Loucy (cell line): ENCODE measurements at regions not wholly inside any gene's neighbourhood (a gene's known extent, or its start where the extent isn't known, plus 50 kb on each side); places are given as distances from the start of the nearest gene placed in this dataset.

Experiments
- H2AFZ ChIP-seq: fragments of 200-600 bp; sonication (generic); 2 replicates; pipeline ENCODE4 v1.6.0; 2016; ENCODE audit warnings: antibody characterized with exemption, mild to moderate bottlenecking, low read length, moderate library complexity
- H3F3A ChIP-seq: fragments of 200-600 bp; 2 replicates; pipeline ENCODE4 v1.6.0; 2016; ENCODE audit warnings: antibody characterized with exemption, low read depth, mild to moderate bottlenecking
- H3K27me3 ChIP-seq: fragments of 200-600 bp; sonication (generic); 2 replicates; pipeline ENCODE4 v1.6.1; 2014; ENCODE audit warnings: low read length, mild to moderate bottlenecking; ENCODE audit not compliant: insufficient read depth, poor library complexity, severe bottlenecking
- H3K36me3 ChIP-seq: fragments of 200-600 bp; sonication (generic); 2 replicates; pipeline ENCODE4 v1.6.1; 2016; ENCODE audit warnings: low read length; ENCODE audit not compliant: insufficient read depth
- H3K4me1 ChIP-seq: fragments of 200-600 bp; sonication (generic); 2 replicates; pipeline ENCODE4 v1.5.1; 2014; ENCODE audit warnings: low read length, mild to moderate bottlenecking; ENCODE audit not compliant: insufficient read depth, poor library complexity, severe bottlenecking
- H3K4me2 ChIP-seq: fragments of 200-600 bp; sonication (generic); 2 replicates; pipeline ENCODE4 v1.6.0; 2014; ENCODE audit warnings: antibody characterized with exemption, low read length, low read depth, mild to moderate bottlenecking; ENCODE audit not compliant: poor library complexity, severe bottlenecking
- H3K4me3 ChIP-seq: fragments of 200-600 bp; sonication (generic); 2 replicates; pipeline ENCODE4 v1.5.1; 2014; ENCODE audit warnings: low read length, mild to moderate bottlenecking, mixed read lengths; ENCODE audit not compliant: poor library complexity, severe bottlenecking
- H3K79me2 ChIP-seq: fragments of 200-600 bp; sonication (generic); 2 replicates; pipeline ENCODE4 v1.6.1; 2014; ENCODE audit warnings: low read length; ENCODE audit not compliant: insufficient read depth
- H3K9ac ChIP-seq: fragments of 200-600 bp; sonication (generic); 2 replicates; pipeline ENCODE4 v1.6.0; 2014; ENCODE audit warnings: mild to moderate bottlenecking, low read depth, low read length, moderate library complexity; ENCODE audit not compliant: poor library complexity, severe bottlenecking
- H3K9me2 ChIP-seq: fragments of 200-600 bp; sonication (generic); replicated peaks from 2 replicates; pipeline ENCODE4 v1.6.1; 2016; ENCODE audit warnings: low read depth, low read length, mixed read lengths
- H3K9me3 ChIP-seq: fragments of 200-600 bp; sonication (generic); 2 replicates; pipeline ENCODE4 v1.6.1; 2014; ENCODE audit warnings: mild to moderate bottlenecking, antibody characterized with exemption, low read length, low read depth; ENCODE audit not compliant: insufficient read depth
- H4K20me1 ChIP-seq: fragments of 200-600 bp; sonication (generic); 2 replicates; pipeline ENCODE4 v1.6.0; 2014; ENCODE audit warnings: antibody characterized with exemption, low read length, mild to moderate bottlenecking; ENCODE audit not compliant: insufficient read depth, poor library complexity, severe bottlenecking
- CTCF ChIP-seq: fragments of 200-600 bp; sonication (generic); conservative IDR thresholded peaks from 2 replicates; pipeline ENCODE4 v1.5.1; 2014; ENCODE audit warnings: mild to moderate bottlenecking, antibody characterized with exemption, low read length
- EZH2phosphoT487 ChIP-seq: fragments of 200-600 bp; IDR thresholded peaks from 2 replicates; pipeline ENCODE4 v1.6.1; 2018; ENCODE audit warnings: antibody characterized with exemption, mild to moderate bottlenecking, moderate library complexity, borderline replicate concordance

DNA sequence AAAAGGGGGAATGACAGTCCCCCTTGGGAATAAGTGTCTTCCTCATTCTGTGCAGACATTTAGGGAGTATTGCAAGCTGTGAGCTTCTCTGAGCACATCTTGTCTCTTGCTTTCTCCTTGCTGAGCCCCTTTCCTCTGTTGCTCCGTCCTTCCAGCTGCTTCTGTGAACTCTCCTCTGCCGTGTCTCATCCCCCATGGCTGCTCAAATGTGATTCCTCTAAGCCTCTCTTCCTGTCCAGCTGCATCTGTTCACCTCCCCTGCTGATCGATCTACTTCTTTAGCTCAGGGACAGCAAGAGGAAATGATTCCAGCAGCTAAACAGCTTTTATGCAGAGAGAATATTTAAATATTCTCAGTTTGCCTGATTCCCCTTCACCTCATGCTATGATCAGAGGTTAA is 328.0 kb upstream of the DNAJC19 start:
- Histone ChIP-seq H3K9me3 (no peaks in the 10 kb centered on the region), H3K4me1 (no peaks in the 10 kb centered on the region), H3K36me3 (no peaks in the 10 kb centered on the region), H3K4me3 (no peak overlapping the region), H3K27me3 (no peaks in the 10 kb centered on the region), H3F3A (no peaks in the 10 kb centered on the region), H4K20me1 (no peaks in the 10 kb centered on the region), H3K9me2 (no peaks in the 10 kb centered on the region), H3K9ac (no peak overlapping the region), H2AFZ (no peak overlapping the region), H3K79me2 (no peaks in the 10 kb centered on the region), H3K4me2 (no peak overlapping the region)
- TF ChIP-seq EZH2phosphoT487 (no peak), CTCF (no peak)

DNA sequence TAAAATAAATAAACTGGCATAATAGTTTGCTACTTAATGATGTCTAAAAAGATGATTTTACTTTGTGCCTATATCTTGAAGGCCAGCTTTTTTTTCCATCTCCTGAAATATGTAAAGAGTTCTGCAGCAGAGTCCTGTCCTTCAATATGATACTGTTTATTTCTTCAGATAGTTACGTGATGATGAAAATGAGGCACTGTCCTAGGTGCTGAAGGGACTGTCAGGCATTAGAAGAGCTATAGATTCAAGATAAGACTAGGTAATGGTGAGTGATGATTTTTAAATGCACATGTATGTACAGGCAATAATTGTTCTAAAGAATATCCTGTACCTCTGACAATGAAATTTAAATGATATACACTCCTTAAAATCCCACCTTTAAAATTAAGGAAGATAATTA is 326.9 kb upstream of the DNAJC19 start:
- Histone ChIP-seq H3K9me3 (no peaks in the 10 kb centered on the region), H3K36me3 (no peaks in the 10 kb centered on the region), H3K9ac (no peak overlapping the region), H2AFZ (no peak overlapping the region), H3F3A (no peaks in the 10 kb centered on the region), H3K4me1 (no peaks in the 10 kb centered on the region), H3K27me3 (no peaks in the 10 kb centered on the region), H3K9me2 (no peaks in the 10 kb centered on the region), H3K4me2 (no peak overlapping the region), H3K4me3 (no peak overlapping the region), H4K20me1 (no peaks in the 10 kb centered on the region), H3K79me2 (no peaks in the 10 kb centered on the region)
- no peak for TF ChIP-seq CTCF
- no peak for TF ChIP-seq EZH2phosphoT487

GRCh38 chr3:181313335-181313734 is 323.8 kb upstream of the DNAJC19 start:
- Histone ChIP-seq H3K79me2 (no peaks in the 10 kb centered on the region), H4K20me1 (no peaks in the 10 kb centered on the region), H3K4me2 (no peak overlapping the region), H3K9me3 (no peaks in the 10 kb centered on the region), H3K4me1 (no peaks in the 10 kb centered on the region), H3K9me2 (no peaks in the 10 kb centered on the region), H3F3A (no peaks in the 10 kb centered on the region), H3K9ac (no peak overlapping the region), H2AFZ (no peak overlapping the region), H3K36me3 (no peaks in the 10 kb centered on the region), H3K4me3 (no peak overlapping the region), H3K27me3 (no peaks in the 10 kb centered on the region)
- TF ChIP-seq CTCF (no peak), EZH2phosphoT487 (no peak)
